Parathyroid adenoma (tissue), 2 donors: ENCODE measurements at regions not wholly inside any gene's neighbourhood (a gene's known extent, or its start where the extent isn't known, plus 50 kb on each side); places are given as distances from the start of the nearest gene placed in this dataset.

Experiments
- H2AFZ ChIP-seq: fragments of 300-600 bp; sonication (generic); one replicate; pipeline ENCODE4 v1.7.0; 2017; ENCODE audit warnings: antibody characterized with exemption, mild to moderate bottlenecking
- H3K27ac ChIP-seq: fragments of 300-600 bp; sonication (generic); one replicate; pipeline ENCODE4 v1.7.0; 2017
- H3K27me3 ChIP-seq: fragments of 300-600 bp; sonication (generic); one replicate; pipeline ENCODE4 v1.7.0; 2017; ENCODE audit warnings: low read length; ENCODE audit not compliant: control insufficient read depth, insufficient read depth
- H3K36me3 ChIP-seq: fragments of 300-600 bp; sonication (generic); one replicate; pipeline ENCODE4 v1.7.0; 2017; ENCODE audit warnings: low read length; ENCODE audit not compliant: control insufficient read depth, insufficient read depth
- H3K4me1 ChIP-seq: fragments of 300-600 bp; sonication (generic); one replicate; pipeline ENCODE4 v1.7.0; 2017; ENCODE audit warnings: control low read depth
- H3K4me2 ChIP-seq: fragments of 300-600 bp; sonication (generic); one replicate; pipeline ENCODE4 v1.7.0; 2017; ENCODE audit warnings: low read length
- H3K4me3 ChIP-seq: fragments of 300-600 bp; sonication (generic); one replicate; pipeline ENCODE4 v1.7.0; 2017; ENCODE audit warnings: low read depth, low read length
- H3K79me2 ChIP-seq: fragments of 300-600 bp; sonication (generic); one replicate; pipeline ENCODE4 v1.7.0; 2017; ENCODE audit warnings: control low read depth
- H3K9ac ChIP-seq: fragments of 300-600 bp; sonication (generic); one replicate; pipeline ENCODE4 v1.7.0; 2017; ENCODE audit warnings: mild to moderate bottlenecking
- H3K9me3 ChIP-seq: fragments of 300-600 bp; sonication (generic); one replicate; pipeline ENCODE4 v1.7.0; 2017; ENCODE audit warnings: low read length; ENCODE audit not compliant: control insufficient read depth
- CTCF ChIP-seq: fragments of 300-600 bp; sonication (generic); IDR thresholded peaks from one replicate; pipeline ENCODE4 v1.7.0; 2017; ENCODE audit warnings: antibody characterized with exemption, mild to moderate bottlenecking
- donor health status: primary hyperparathyroidism.

GRCh38 chr13:22569811-22570210, 611.0 kb upstream of the SGCG start:
- H3K27me3 ChIP-seq, result no peaks in the 10 kb centered on the region
- H3K4me1 ChIP-seq, result no peaks in the 10 kb centered on the region
- H3K4me2 ChIP-seq, result no peak overlapping the region
- no peak overlapping the region for H3K4me3 ChIP-seq
- no peak overlapping the region for H2AFZ ChIP-seq
- no peaks in the 10 kb centered on the region for H3K79me2 ChIP-seq
- H3K27ac ChIP-seq, result no peak overlapping the region
- no peaks in the 10 kb centered on the region for H3K36me3 ChIP-seq
- no peak overlapping the region for H3K9ac ChIP-seq
- TF ChIP-seq CTCF, result no peak
- no peaks in the 10 kb centered on the region for H3K9me3 ChIP-seq

DNA sequence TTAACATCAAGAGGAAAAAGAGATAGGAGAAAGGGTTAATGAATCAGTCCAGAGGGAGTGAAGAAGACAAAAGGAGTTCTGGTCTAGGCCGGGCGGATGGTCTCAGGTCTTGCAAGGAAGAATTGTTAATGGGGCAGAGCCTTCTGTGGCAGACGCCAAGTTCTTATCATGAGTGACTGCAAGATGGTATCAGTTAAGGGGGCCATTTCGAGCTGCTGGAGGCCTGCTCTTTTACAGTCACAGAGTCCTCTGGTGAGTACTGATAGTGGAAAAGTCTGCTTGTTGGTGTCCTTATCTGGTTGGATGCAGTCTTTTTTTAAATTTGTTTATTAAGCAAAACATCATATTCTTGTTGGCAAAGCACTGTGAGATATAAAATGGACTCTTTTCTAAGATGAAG, 590.9 kb upstream of the SGCG start:
- H3K27ac ChIP-seq, result no peak overlapping the region
- no peak for TF ChIP-seq CTCF
- H3K27me3 ChIP-seq, result no peaks in the 10 kb centered on the region
- H3K4me3 ChIP-seq, result no peak overlapping the region
- H3K4me2 ChIP-seq, result no peak overlapping the region
- H3K9ac ChIP-seq, result no peak overlapping the region
- no peaks in the 10 kb centered on the region for H3K79me2 ChIP-seq
- H3K9me3 ChIP-seq, result no peaks in the 10 kb centered on the region
- H3K4me1 ChIP-seq, result no peaks in the 10 kb centered on the region
- H3K36me3 ChIP-seq, result no peaks in the 10 kb centered on the region
- no peak overlapping the region for H2AFZ ChIP-seq

- Histone ChIP-seq H3K79me2 (no peaks in the 10 kb centered on the region), H3K4me3 (no peak overlapping the region), H3K27ac (no peak overlapping the region), H3K27me3 (no peaks in the 10 kb centered on the region), H3K36me3 (no peaks in the 10 kb centered on the region), H3K4me1 (no peaks in the 10 kb centered on the region), H3K9ac (no peak overlapping the region), H3K9me3 (no peaks in the 10 kb centered on the region), H2AFZ (no peak overlapping the region), H3K4me2 (no peak overlapping the region)
- TF ChIP-seq CTCF, result no peak
Observed at GRCh38 chr13:22592515-22592914, 588.3 kb upstream of the SGCG start.

GRCh38 chr13:22594041-22594440, 586.7 kb upstream of the SGCG start:
- TF ChIP-seq CTCF, result no peak
- no peak overlapping the region for H3K9ac ChIP-seq
- H2AFZ ChIP-seq, result no peak overlapping the region
- H3K27ac ChIP-seq, result no peak overlapping the region
- no peaks in the 10 kb centered on the region for H3K4me1 ChIP-seq
- H3K9me3 ChIP-seq, result no peaks in the 10 kb centered on the region
- H3K4me2 ChIP-seq, result no peak overlapping the region
- no peak overlapping the region for H3K4me3 ChIP-seq
- H3K27me3 ChIP-seq, result no peaks in the 10 kb centered on the region
- H3K36me3 ChIP-seq, result no peaks in the 10 kb centered on the region
- no peaks in the 10 kb centered on the region for H3K79me2 ChIP-seq

DNA sequence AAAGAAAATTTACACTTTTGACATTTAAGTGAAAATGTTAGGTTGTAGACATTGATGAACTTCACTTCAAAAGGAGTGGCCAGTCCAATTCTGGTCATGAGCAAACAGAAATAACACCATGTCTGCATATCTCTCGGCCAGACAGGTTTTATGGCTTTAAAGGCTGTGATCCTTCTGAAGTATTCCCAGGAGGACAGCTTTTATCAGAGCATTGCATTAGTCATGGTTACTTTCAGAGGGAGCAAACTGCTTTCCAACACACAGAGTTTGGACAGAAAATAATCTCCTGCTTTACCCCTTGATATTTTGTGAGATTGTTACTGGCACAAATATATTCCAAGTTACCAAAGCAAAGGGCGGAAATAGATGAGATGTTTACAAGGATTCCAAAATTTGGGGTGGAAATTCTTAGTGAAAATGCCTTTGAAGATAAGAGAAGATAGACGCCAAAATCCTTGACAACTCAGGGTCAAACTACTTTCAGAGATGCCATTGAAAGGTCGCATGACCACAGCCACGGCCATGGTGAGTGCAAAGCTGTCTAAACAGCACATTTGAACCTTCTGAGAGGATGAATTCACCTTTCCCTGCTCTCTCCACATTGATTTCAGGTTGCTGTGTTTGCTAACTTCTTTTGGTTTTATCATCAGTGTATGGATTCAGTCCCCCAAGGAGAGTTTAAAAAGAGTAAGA, 584.5 kb upstream of the SGCG start:
- Histone ChIP-seq H3K36me3 (no peaks in the 10 kb centered on the region), H3K4me2 (no peak overlapping the region), H3K27me3 (no peaks in the 10 kb centered on the region), H2AFZ (no peak overlapping the region), H3K9me3 (no peaks in the 10 kb centered on the region), H3K27ac (no peak overlapping the region), H3K9ac (no peak overlapping the region), H3K4me3 (no peak overlapping the region), H3K4me1 (no peaks in the 10 kb centered on the region), H3K79me2 (no peaks in the 10 kb centered on the region)
- no peak for TF ChIP-seq CTCF
